GM19452 (cell line): ENCODE measurements at regions not wholly inside any gene's neighbourhood (a gene's known extent, or its start where the extent isn't known, plus 50 kb on each side); places are given as distances from the start of the nearest gene placed in this dataset.
"Not testable (repeated sequence)": the region's sequence is repeated elsewhere in the genome, so short reads cannot be mapped to it uniquely, and the experiment has no call there.

ENCODE experiments used
- ATAC-seq: cut with Tn5 transposase; IDR thresholded peaks from one replicate; pipeline ENCODE4 v1.9.1; 2021; ENCODE audit not compliant: unreplicated experiment

- no peak for ATAC-seq
Measured at GRCh38 chr14:45633220-45633984, 380.4 kb upstream of the MIS18BP1 start.

GRCh38 chr14:45621731-45622130, 368.7 kb upstream of the MIS18BP1 start:
- ATAC-seq: no peak

- ATAC-seq: no peak
Measured at GRCh38 chr14:45619831-45620230, 366.8 kb upstream of the MIS18BP1 start.

- ATAC-seq: no peak
Measured at GRCh38 chr14:45610318-45610717, 357.3 kb upstream of the MIS18BP1 start.

- no peak for ATAC-seq
Measured at GRCh38 chr14:45587142-45587541, 334.1 kb upstream of the MIS18BP1 start.

- no peak for ATAC-seq
Measured at GRCh38 chr14:45559626-45560025, 306.6 kb upstream of the MIS18BP1 start.

GRCh38 chr14:45558183-45558582, 305.2 kb upstream of the MIS18BP1 start:
- ATAC-seq: no peak

- no peak for ATAC-seq
Measured at GRCh38 chr14:45553981-45554380, 301.0 kb upstream of the MIS18BP1 start.

- not testable (repeated sequence) for ATAC-seq
Measured at GRCh38 chr14:45551240-45551820, 298.3 kb upstream of the MIS18BP1 start.

GRCh38 chr14:45531022-45531421, 278.0 kb upstream of the MIS18BP1 start:
- ATAC-seq: no peak

- ATAC-seq: no peak
Measured at GRCh38 chr14:45526715-45527549, 273.9 kb upstream of the MIS18BP1 start.

GRCh38 chr14:45519766-45520165, 266.8 kb upstream of the MIS18BP1 start:
- ATAC-seq: no peak

GRCh38 chr14:45492876-45493275, 239.9 kb upstream of the MIS18BP1 start:
- no peak for ATAC-seq

GRCh38 chr14:45491914-45492313, 238.9 kb upstream of the MIS18BP1 start:
- no peak for ATAC-seq

GRCh38 chr14:45486599-45486998, 233.6 kb upstream of the MIS18BP1 start:
- no peak for ATAC-seq

GRCh38 chr14:45467023-45467422, 214.0 kb upstream of the MIS18BP1 start:
- ATAC-seq: no peak

GRCh38 chr14:45434221-45434620, 181.2 kb upstream of the MIS18BP1 start:
- ATAC-seq: no peak

GRCh38 chr14:45426685-45427282, 173.8 kb upstream of the MIS18BP1 start:
- ATAC-seq: no peak

GRCh38 chr14:45406942-45407341, 153.9 kb upstream of the MIS18BP1 start:
- no peak for ATAC-seq

GRCh38 chr14:45400950-45401640, 148.1 kb upstream of the MIS18BP1 start:
- ATAC-seq: no peak

- no peak for ATAC-seq
Measured at GRCh38 chr14:45400509-45400908, 147.5 kb upstream of the MIS18BP1 start.
